ENCODE measurements at regions not wholly inside any gene's neighbourhood (a gene's known extent, or its start where the extent isn't known, plus 50 kb on each side); places are given as distances from the start of the nearest gene placed in this dataset.

- DNase-seq (ENCODE audit: low read depth): peak; percentile 52
- TF ChIP-seq, protein P1, sequence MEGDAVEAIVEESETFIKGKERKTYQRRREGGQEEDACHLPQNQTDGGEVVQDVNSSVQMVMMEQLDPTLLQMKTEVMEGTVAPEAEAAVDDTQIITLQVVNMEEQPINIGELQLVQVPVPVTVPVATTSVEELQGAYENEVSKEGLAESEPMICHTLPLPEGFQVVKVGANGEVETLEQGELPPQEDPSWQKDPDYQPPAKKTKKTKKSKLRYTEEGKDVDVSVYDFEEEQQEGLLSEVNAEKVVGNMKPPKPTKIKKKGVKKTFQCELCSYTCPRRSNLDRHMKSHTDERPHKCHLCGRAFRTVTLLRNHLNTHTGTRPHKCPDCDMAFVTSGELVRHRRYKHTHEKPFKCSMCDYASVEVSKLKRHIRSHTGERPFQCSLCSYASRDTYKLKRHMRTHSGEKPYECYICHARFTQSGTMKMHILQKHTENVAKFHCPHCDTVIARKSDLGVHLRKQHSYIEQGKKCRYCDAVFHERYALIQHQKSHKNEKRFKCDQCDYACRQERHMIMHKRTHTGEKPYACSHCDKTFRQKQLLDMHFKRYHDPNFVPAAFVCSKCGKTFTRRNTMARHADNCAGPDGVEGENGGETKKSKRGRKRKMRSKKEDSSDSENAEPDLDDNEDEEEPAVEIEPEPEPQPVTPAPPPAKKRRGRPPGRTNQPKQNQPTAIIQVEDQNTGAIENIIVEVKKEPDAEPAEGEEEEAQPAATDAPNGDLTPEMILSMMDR (IDR thresholded peaks at IDR 0.05; ENCODE audit: low read depth, low read length): no peak
- TF ChIP-seq POLR2A (IDR thresholded peaks at IDR 0.05; ENCODE audit: extremely low read depth, insufficient read length): no peak
- TF ChIP-seq, protein P2, sequence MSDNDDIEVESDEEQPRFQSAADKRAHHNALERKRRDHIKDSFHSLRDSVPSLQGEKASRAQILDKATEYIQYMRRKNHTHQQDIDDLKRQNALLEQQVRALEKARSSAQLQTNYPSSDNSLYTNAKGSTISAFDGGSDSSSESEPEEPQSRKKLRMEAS (IDR thresholded peaks at IDR 0.05; ENCODE audit: low read depth, low read length): no peak
- no peak for TF ChIP-seq MYC (IDR thresholded peaks at IDR 0.05; ENCODE audit: low read depth, low read length)
- no peak overlapping the region for H3K4me3 ChIP-seq (ENCODE audit: low read depth, low read length)
Measured at GRCh38 chr22:22714600-22715335, 70.4 kb downstream of the GGTLC2 start.

DNA sequence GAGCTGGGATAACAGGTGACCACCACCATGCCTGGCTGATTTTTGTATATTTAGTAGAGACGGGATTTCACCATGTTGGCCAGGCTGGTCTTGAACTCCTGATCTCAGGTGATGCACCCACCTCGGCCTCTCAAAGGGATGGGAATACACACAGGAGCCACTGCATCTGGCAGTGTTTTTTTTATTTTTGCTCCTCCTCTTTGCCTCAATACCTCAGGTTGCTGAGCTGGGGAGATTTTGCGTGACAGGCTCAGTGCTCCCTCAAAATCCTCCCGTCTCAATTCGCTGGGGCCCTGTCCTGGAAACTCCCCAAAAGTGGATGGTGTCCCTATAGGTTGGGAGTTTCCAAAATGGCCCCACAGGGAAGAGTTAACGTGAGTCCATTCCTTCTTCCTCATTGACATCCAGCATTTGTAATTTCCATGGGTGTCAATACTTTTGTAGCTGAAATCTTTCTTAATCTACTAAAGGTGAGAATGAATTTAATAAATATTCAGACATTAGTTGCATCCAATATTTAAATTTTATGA lies 71.8 kb downstream of the GGTLC2 start:
- no peak for DNase-seq (ENCODE audit: low read depth)
- TF ChIP-seq, protein P2 (IDR thresholded peaks at IDR 0.05; ENCODE audit: low read depth, low read length): no peak
- TF ChIP-seq MYC (IDR thresholded peaks at IDR 0.05; ENCODE audit: low read depth, low read length) (no peak), POLR2A (IDR thresholded peaks at IDR 0.05; ENCODE audit: extremely low read depth, insufficient read length) (no peak)
- TF ChIP-seq, protein P1 (IDR thresholded peaks at IDR 0.05; ENCODE audit: low read depth, low read length): no peak
- H3K4me3 ChIP-seq (ENCODE audit: low read depth, low read length): no peak overlapping the region

DNA sequence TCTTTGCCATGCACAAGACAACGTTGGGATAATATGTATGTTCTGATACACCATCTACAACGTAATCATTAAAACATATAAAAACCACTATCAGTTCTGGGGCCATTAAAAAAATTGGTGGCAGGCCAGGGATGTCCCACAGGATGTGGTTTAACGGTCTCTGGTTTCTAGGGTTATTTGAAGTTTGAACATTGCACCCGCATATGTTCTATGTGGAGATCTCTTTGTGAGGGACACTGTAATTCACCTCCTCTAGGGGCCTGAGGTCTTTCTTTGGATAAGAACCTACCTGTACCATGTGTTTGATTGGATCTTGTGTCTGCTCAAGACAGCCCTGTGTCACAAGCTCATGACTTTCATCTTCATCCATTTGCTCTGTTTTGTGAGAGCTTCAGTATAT lies 73.2 kb downstream of the GGTLC2 start:
- no peak overlapping the region for H3K4me3 ChIP-seq (ENCODE audit: low read depth, low read length)
- no peak for TF ChIP-seq POLR2A (IDR thresholded peaks at IDR 0.05; ENCODE audit: extremely low read depth, insufficient read length)
- TF ChIP-seq, protein P1 (IDR thresholded peaks at IDR 0.05; ENCODE audit: low read depth, low read length): no peak
- TF ChIP-seq MYC (IDR thresholded peaks at IDR 0.05; ENCODE audit: low read depth, low read length): no peak
- TF ChIP-seq, protein P2 (IDR thresholded peaks at IDR 0.05; ENCODE audit: low read depth, low read length): no peak
- DNase-seq (ENCODE audit: low read depth): peak; percentile 24

DNA sequence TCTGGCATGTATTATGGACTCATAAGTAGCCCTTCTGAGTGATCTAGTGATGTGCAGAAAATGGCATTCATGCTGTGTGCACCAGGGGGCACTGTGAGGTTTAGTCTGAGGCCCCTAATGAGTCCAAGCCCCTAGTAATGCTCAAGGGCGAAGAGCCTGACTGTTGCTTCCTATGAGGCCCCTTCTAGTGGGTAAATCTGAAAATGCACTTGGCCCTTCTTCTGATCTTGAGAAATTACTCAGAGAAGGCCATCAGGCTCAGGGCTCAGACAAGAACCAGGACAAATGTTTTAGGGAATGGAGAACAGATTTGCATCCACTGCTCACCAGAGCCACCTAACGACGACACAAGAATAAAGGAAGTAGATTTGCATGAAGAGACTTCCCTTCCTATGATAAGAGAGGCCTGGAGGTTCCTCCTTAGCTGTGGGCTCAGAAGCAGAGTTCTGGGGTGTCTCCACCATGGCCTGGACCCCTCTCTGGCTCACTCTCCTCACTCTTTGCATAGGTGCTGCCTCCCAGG lies 75.8 kb downstream of the GGTLC2 start:
- TF ChIP-seq, protein P1 (IDR thresholded peaks at IDR 0.05; ENCODE audit: low read depth, low read length): peak; percentile 61
- no peak for TF ChIP-seq POLR2A (IDR thresholded peaks at IDR 0.05; ENCODE audit: extremely low read depth, insufficient read length)
- DNase-seq (ENCODE audit: low read depth): peak; percentile 79
- no peak overlapping the region for H3K4me3 ChIP-seq (ENCODE audit: low read depth, low read length)

DNA sequence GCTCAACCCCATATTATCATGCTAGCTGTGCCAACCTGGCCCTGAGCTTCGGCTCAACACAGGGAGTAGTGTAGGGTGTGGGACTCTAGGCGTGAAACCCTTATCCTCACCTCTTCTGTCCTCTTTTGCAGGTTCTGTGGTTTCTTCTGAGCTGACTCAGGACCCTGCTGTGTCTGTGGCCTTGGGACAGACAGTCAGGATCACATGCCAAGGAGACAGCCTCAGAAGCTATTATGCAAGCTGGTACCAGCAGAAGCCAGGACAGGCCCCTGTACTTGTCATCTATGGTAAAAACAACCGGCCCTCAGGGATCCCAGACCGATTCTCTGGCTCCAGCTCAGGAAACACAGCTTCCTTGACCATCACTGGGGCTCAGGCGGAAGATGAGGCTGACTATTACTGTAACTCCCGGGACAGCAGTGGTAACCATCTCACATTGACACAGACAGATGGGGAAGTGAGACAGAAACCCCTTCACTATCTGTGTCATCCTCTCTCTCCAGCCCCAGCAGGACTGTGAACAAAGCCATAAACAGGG lies 76.4 kb downstream of the GGTLC2 start:
- TF ChIP-seq, protein P1 (IDR thresholded peaks at IDR 0.05; ENCODE audit: low read depth, low read length): no peak
- no peak for TF ChIP-seq POLR2A (IDR thresholded peaks at IDR 0.05; ENCODE audit: extremely low read depth, insufficient read length)
- DNase-seq (ENCODE audit: low read depth): peak; percentile 66
- no peak overlapping the region for H3K4me3 ChIP-seq (ENCODE audit: low read depth, low read length)
